CD14-positive monocyte (primary cell): ENCODE measurements at regions not wholly inside any gene's neighbourhood (a gene's known extent, or its start where the extent isn't known, plus 50 kb on each side); places are given as distances from the start of the nearest gene placed in this dataset.

Source experiments
- DNase-seq, 3 donors: peaks; one replicate each; pipeline ENCODE4 v3.0.0-alpha.2; 2011 to 2022
- H2AFZ ChIP-seq: 2 replicates; pipeline ENCODE4 v1.6.0; 2012; ENCODE audit warnings: mild to moderate bottlenecking, low read depth, low read length, inconsistent platforms; ENCODE audit not compliant: insufficient read depth, poor library complexity, severe bottlenecking
- H3K27ac ChIP-seq, 2 donors: 1 replicate in 1 of 2; 2 replicates in 1 of 2; pipeline ENCODE4 v1.5.1; 2012 to 2013; ENCODE audit warnings: low read length in 2 of 2, control low read depth in 1 of 2, inconsistent platforms in 1 of 2, low read depth in 1 of 2, mild to moderate bottlenecking in 1 of 2
- H3K27me3 ChIP-seq, 2 donors: one replicate each; pipeline versions ENCODE4 v1.6.0 to v1.6.1; 2011 to 2013; ENCODE audit warnings: low read length in 2 of 2; ENCODE audit not compliant: control insufficient read depth in 2 of 2, insufficient read depth in 2 of 2
- H3K36me3 ChIP-seq, 2 donors: replicated peaks in 1 of 2; 1 replicate in 1 of 2; 2 replicates in 1 of 2; pipeline versions ENCODE4 v1.5.1 to v1.6.1; 2012 to 2013; ENCODE audit warnings: low read length in 2 of 2, control low read depth in 1 of 2, inconsistent platforms in 1 of 2, mild to moderate bottlenecking in 1 of 2; ENCODE audit not compliant: insufficient read depth in 2 of 2, control insufficient read depth in 1 of 2
- H3K4me1 ChIP-seq, 2 donors: 1 replicate in 1 of 2; 2 replicates in 1 of 2; pipeline versions ENCODE4 v1.5.1 to v1.6.1; 2012 to 2013; ENCODE audit warnings: low read length in 2 of 2, control low read depth in 1 of 2, inconsistent platforms in 1 of 2, mild to moderate bottlenecking in 1 of 2, moderate library complexity in 1 of 2; ENCODE audit not compliant: insufficient read depth in 2 of 2, control insufficient read depth in 1 of 2
- H3K4me2 ChIP-seq: replicated peaks from 2 replicates; pipeline ENCODE3; 2012; ENCODE audit warnings: low read length, moderate library complexity, mild to moderate bottlenecking; ENCODE audit not compliant: poor library complexity, severe bottlenecking; ENCODE audit errors: extremely low read depth
- H3K4me3 ChIP-seq, 3 experiments: fragments of 200-600 bp in 1 of 3; sonication (generic) in 1 of 3; replicated peaks in 1 of 3; 1 replicate in 2 of 3; 2 replicates in 1 of 3; pipeline ENCODE4 v1.5.1; 2011 to 2013; ENCODE audit warnings: low read length in 3 of 3, mild to moderate bottlenecking in 3 of 3, control low read depth in 2 of 3, low read depth in 2 of 3, inconsistent platforms in 1 of 3, moderate library complexity in 1 of 3
- H3K79me2 ChIP-seq: 2 replicates; pipeline ENCODE4 v1.6.0; 2012; ENCODE audit warnings: mild to moderate bottlenecking, control low read depth, inconsistent platforms, low read length, moderate library complexity; ENCODE audit not compliant: insufficient read depth
- H3K9ac ChIP-seq: 2 replicates; pipeline ENCODE4 v1.6.0; 2017; ENCODE audit warnings: low read length, mild to moderate bottlenecking; ENCODE audit not compliant: insufficient read depth, poor library complexity, severe bottlenecking
- H3K9me3 ChIP-seq, 2 donors: replicated peaks in 1 of 2; 1 replicate in 1 of 2; 2 replicates in 1 of 2; pipeline versions ENCODE4 v1.5.1 to v1.6.1; 2012 to 2013; ENCODE audit warnings: low read length in 2 of 2, control low read depth in 1 of 2; ENCODE audit not compliant: control insufficient read depth in 1 of 2, insufficient read depth in 1 of 2
- H4K20me1 ChIP-seq: 2 replicates; pipeline ENCODE4 v1.6.0; 2012; ENCODE audit warnings: mild to moderate bottlenecking, low read length, control low read depth, moderate library complexity; ENCODE audit not compliant: insufficient read depth
- H3K27ac Mint-ChIP-seq, 7 donors: one replicate each; pipeline ENCODE4 v1.8.0; 2020; ENCODE audit warnings: mild to moderate bottlenecking in 7 of 7, mixed read lengths in 7 of 7, moderate library complexity in 6 of 7, inconsistent platforms in 2 of 7
- H3K27me3 Mint-ChIP-seq, 3 donors: one replicate each; pipeline ENCODE4 v1.8.0; 2021 to 2022; ENCODE audit warnings: low read depth in 3 of 3, mild to moderate bottlenecking in 3 of 3, mixed read lengths in 3 of 3, moderate library complexity in 3 of 3, inconsistent platforms in 1 of 3
- H3K36me3 Mint-ChIP-seq, 2 donors: one replicate each; pipeline ENCODE4 v1.8.0; 2020; ENCODE audit warnings: mixed read lengths in 2 of 2, inconsistent platforms in 1 of 2, mild to moderate bottlenecking in 1 of 2
- H3K4me1 Mint-ChIP-seq: one replicate; pipeline ENCODE4 v1.8.0; 2020; ENCODE audit warnings: mild to moderate bottlenecking, mixed read lengths
- H3K4me3 Mint-ChIP-seq, 2 donors: one replicate each; pipeline ENCODE4 v1.8.0; 2020; ENCODE audit warnings: mild to moderate bottlenecking in 2 of 2, mixed read lengths in 2 of 2, moderate library complexity in 1 of 2
- H3K9me3 Mint-ChIP-seq, 7 donors: one replicate each; pipeline ENCODE4 v1.8.0; 2020 to 2022; ENCODE audit warnings: mixed read lengths in 7 of 7, mild to moderate bottlenecking in 6 of 7, moderate library complexity in 6 of 7, inconsistent platforms in 2 of 7
- CTCF ChIP-seq: fragments of 200-600 bp; IDR thresholded peaks from one replicate; pipeline ENCODE4 v1.8.0; 2022; ENCODE audit warnings: antibody characterized with exemption, mild to moderate bottlenecking
- WGBS: methylation state at CpG from one replicate; pipeline ENCODE4 v1.1.5; 2013; ENCODE audit warnings: missing lambda C conversion rate; ENCODE audit not compliant: insufficient coverage; 5-methylcytosine and 5-hydroxymethylcytosine counted together
- intact Hi-C, 2 donors: fragments of 100-400 bp; cut with micrococcal nuclease; formaldehyde crosslinking; loops; one replicate each; pipeline versions ENCODE4 v1.15.0 to v1.15.1; 2023

GRCh38 chr4:123921339-123921738, 524.7 kb downstream of the SPRY1 start:
- no peaks in the 10 kb centered on the region for H3K9me3 ChIP-seq
- no peak overlapping the region for H2AFZ ChIP-seq
- DNase-seq: no peak
- H3K4me3 ChIP-seq: no peak overlapping the region
- H3K27me3 Mint-ChIP-seq: no peaks in the 10 kb centered on the region
- no peaks in the 10 kb centered on the region for H3K27me3 ChIP-seq
- no peak overlapping the region for H3K27ac ChIP-seq
- TF ChIP-seq CTCF: no peak
- no peaks in the 10 kb centered on the region for H3K36me3 Mint-ChIP-seq
- H4K20me1 ChIP-seq: no peaks in the 10 kb centered on the region
- H3K9me3 Mint-ChIP-seq: no peaks in the 10 kb centered on the region
- H3K4me1 Mint-ChIP-seq: no peaks in the 10 kb centered on the region
- no peaks in the 10 kb centered on the region for H3K79me2 ChIP-seq
- intact Hi-C loops: no loop called here
- no peak overlapping the region for H3K27ac Mint-ChIP-seq
- no peak overlapping the region for H3K9ac ChIP-seq
- no CpG with 5 or more reads among the region's 5 CpGs for WGBS
- no peaks in the 10 kb centered on the region for H3K4me1 ChIP-seq
- no peaks in the 10 kb centered on the region for H3K36me3 ChIP-seq
- H3K4me2 ChIP-seq: no peak overlapping the region
- no peak overlapping the region for H3K4me3 Mint-ChIP-seq

GRCh38 chr4:123922847-123923246, 526.3 kb downstream of the SPRY1 start:
- H3K27ac Mint-ChIP-seq: no peak overlapping the region
- H3K27me3 Mint-ChIP-seq: no peaks in the 10 kb centered on the region
- no peaks in the 10 kb centered on the region for H3K36me3 Mint-ChIP-seq
- Histone ChIP-seq H4K20me1 (no peaks in the 10 kb centered on the region), H3K4me2 (no peak overlapping the region), H3K4me3 (no peak overlapping the region), H3K36me3 (no peaks in the 10 kb centered on the region), H3K79me2 (no peaks in the 10 kb centered on the region), H3K4me1 (no peaks in the 10 kb centered on the region), H3K9ac (no peak overlapping the region), H3K9me3 (no peaks in the 10 kb centered on the region), H2AFZ (no peak overlapping the region), H3K27me3 (no peaks in the 10 kb centered on the region), H3K27ac (no peak overlapping the region)
- no peak for TF ChIP-seq CTCF
- H3K4me1 Mint-ChIP-seq: no peaks in the 10 kb centered on the region
- no peaks in the 10 kb centered on the region for H3K9me3 Mint-ChIP-seq
- intact Hi-C loops: no loop called here
- no peak overlapping the region for H3K4me3 Mint-ChIP-seq
- DNase-seq: no peak
